Thymus (tissue), 11 donors: ENCODE measurements at regions not wholly inside any gene's neighbourhood (a gene's known extent, or its start where the extent isn't known, plus 50 kb on each side); places are given as distances from the start of the nearest gene placed in this dataset.
"Not testable (repeated sequence)": the region's sequence is repeated elsewhere in the genome, so short reads cannot be mapped to it uniquely, and the experiment has no call there.

Experiments used
- DNase-seq, 9 donors: peaks; one replicate each; pipeline ENCODE4 v3.0.0-alpha.2; 2013; ENCODE audit warnings: low spot score in 9 of 9, low read depth in 6 of 9, missing footprints in 1 of 9
- H3K27ac ChIP-seq, 2 donors: one replicate each; pipeline ENCODE4 v1.5.1; 2013; ENCODE audit warnings: control low read depth in 1 of 2, low read depth in 1 of 2, low read length in 1 of 2, mild to moderate bottlenecking in 1 of 2, moderate library complexity in 1 of 2
- H3K27me3 ChIP-seq, 2 donors: one replicate each; pipeline ENCODE4 v1.5.1; 2013; ENCODE audit warnings: low read length in 1 of 2; ENCODE audit not compliant: control insufficient read depth in 2 of 2, insufficient read depth in 1 of 2
- H3K36me3 ChIP-seq, 2 donors: one replicate each; pipeline ENCODE4 v1.5.1; 2013; ENCODE audit warnings: low read length in 1 of 2, mild to moderate bottlenecking in 1 of 2, moderate library complexity in 1 of 2; ENCODE audit not compliant: control insufficient read depth in 2 of 2, insufficient read depth in 2 of 2
- H3K4me1 ChIP-seq, 2 donors: one replicate each; pipeline ENCODE4 v1.5.1; 2013; ENCODE audit warnings: low read length in 2 of 2; ENCODE audit not compliant: control insufficient read depth in 2 of 2, insufficient read depth in 2 of 2
- H3K4me3 ChIP-seq, 2 donors: one replicate each; pipeline ENCODE4 v1.5.1; 2013; ENCODE audit warnings: low read length in 2 of 2, control low read depth in 1 of 2, mild to moderate bottlenecking in 1 of 2
- H3K9me3 ChIP-seq, 2 donors: one replicate each; pipeline ENCODE4 v1.5.1; 2013; ENCODE audit warnings: low read length in 1 of 2, mild to moderate bottlenecking in 1 of 2; ENCODE audit not compliant: control insufficient read depth in 2 of 2, insufficient read depth in 1 of 2
- WGBS: extraction: QIAGEN DNeasy Blood & Tissue Kit; methylation state at CpG from one replicate; pipeline ENCODE4 v1.1.7; 2013; 5-methylcytosine and 5-hydroxymethylcytosine counted together
- donor health status: healthy.

DNA sequence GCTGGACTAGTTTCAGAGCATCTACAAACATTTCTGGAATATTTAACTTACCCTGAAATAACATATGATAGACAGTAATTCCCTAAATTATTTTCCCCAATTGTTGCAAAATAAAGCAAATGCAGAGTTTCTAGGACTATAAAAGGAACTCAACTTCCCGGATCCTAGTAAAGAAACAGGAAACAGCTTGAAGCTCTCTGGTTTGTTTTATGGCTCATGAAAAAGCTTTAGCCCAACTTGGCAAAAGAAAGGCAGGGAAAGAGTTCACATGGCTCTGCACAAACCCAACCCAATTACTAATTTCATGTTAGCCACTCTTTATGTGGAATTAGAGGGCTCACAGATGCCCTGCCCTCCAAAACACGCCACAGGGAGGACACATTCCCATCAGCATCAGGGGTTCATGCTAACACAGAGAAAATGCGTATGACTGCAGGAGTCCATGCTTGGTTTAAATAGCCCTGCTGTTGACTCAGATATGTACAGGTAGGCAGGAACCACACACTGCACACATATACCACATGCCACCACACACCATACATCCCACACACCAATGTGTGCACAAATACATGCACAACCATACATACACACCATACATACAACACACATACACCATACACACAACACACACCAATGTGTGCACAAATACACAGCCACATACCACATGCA lies 81.2 kb upstream of the FBXO28 start:
- not testable (repeated sequence) for H3K9me3 ChIP-seq, H3K27me3 ChIP-seq, DNase-seq, H3K4me1 ChIP-seq, H3K27ac ChIP-seq, H3K36me3 ChIP-seq, H3K4me3 ChIP-seq
- 38% methylated on average over 2 of the region's 3 CpGs for WGBS

DNA sequence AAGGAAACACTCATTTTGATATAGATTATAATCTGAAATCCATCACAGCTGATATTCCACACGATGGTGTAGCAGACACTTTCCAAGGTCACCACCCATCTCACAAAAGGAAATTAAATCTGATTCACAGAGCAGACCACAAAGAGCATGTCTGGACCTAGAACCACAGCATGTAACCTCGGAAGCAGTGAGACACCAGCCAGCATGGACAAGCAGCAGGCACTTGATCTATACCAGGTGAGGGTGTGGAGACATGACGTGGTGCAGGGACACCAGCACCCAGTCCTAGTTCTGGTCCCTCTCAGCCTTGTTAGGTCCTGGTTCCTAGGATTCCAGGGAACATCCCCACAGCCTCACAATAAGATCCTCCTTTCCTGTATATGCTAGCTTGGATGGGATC lies 81.9 kb upstream of the FBXO28 start:
- DNase-seq, H3K9me3 ChIP-seq, H3K27ac ChIP-seq, H3K27me3 ChIP-seq, H3K4me3 ChIP-seq, H3K36me3 ChIP-seq, H3K4me1 ChIP-seq: not testable (repeated sequence)
- WGBS = 81% methylated on average over 2 of the region's 3 CpGs

DNA sequence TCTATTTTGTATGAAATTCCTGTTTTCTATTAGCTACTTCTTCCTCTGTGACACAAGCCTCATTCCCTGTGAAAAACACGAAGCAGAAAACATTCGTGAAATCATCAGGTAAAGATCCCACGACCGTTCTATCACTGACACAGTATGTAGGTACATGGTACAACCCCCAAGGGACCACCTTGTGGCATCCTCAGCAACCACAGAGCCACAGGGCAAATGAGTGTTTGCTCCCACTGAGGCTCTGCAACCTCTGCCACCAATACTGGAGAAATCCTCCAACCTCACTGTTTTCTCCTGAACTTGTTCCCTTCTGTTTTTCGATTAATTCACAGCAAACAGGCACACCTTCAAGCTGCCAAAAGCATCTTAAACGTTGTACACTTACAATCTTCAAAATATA lies 83.7 kb upstream of the FBXO28 start:
- not testable (repeated sequence) for H3K27ac ChIP-seq, H3K9me3 ChIP-seq, H3K4me1 ChIP-seq, H3K4me3 ChIP-seq, DNase-seq, H3K36me3 ChIP-seq, H3K27me3 ChIP-seq
- WGBS = 94% methylated on average over 6 of the region's 6 CpGs

DNA sequence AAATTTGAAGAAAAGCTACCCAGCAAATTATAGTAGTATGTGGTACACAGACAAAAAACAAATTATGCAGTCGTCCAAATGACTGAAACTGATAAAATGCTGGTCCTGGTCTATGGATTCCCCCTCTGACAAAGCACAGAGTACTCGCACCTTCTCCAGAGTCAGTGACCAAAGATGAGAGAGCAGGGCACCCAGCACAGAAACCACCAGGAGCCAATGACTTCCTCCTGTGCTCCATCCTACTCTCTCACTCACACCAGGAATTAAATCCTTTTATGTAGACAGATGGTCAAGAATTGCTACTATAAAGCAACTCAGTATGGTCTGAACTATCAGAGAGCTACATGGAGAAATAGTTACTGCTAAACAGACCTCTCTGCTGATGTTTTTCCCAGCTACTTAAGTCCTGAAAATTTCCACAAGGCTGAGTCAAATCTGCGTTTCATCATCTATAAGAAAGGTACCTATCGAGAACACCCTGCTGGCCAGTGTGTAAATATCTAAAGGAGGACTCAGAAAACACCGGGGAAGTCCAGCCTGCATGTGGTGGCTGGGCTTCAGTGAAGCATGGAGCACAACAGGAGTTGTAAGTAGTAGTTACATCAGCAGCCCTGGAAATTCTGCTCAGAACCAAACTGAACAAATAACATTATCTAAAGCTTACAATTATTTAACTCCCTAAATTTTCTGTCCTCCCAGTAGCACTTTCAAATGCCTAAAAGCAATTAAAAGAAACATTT lies 84.5 kb upstream of the FBXO28 start:
- H3K4me1 ChIP-seq = not testable (repeated sequence)

DNA sequence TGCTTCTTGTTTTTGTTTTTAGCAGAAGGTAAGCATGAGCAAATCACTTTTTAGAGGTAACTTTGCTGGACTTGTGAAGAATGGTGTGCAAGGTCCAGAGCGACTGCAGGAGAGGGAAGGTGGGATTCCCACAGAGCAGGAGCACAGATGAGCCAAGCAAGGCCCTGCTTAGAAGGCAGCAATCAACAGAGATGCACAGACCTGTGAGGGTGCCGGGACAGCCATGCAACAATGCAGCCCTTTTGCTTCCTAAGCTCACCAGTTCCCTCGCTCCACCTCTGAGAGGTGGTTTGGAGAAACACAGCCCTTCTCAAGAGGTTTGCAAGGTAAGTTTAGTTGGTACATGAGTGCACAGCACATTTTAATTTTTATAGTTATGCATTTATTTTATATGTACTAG lies 85.1 kb upstream of the FBXO28 start:
- H3K4me3 ChIP-seq, H3K4me1 ChIP-seq, H3K36me3 ChIP-seq, H3K27me3 ChIP-seq, DNase-seq, H3K9me3 ChIP-seq, H3K27ac ChIP-seq: not testable (repeated sequence)
- WGBS = 100% methylated on average over 3 of the region's 3 CpGs

More for the DNA sequence above, 84.5 kb upstream of the FBXO28 start:
- H3K36me3 ChIP-seq, H3K27ac ChIP-seq, H3K9me3 ChIP-seq, H3K4me3 ChIP-seq, H3K27me3 ChIP-seq, DNase-seq: not testable (repeated sequence)
- 91% methylated on average over 4 of the region's 5 CpGs for WGBS

DNA sequence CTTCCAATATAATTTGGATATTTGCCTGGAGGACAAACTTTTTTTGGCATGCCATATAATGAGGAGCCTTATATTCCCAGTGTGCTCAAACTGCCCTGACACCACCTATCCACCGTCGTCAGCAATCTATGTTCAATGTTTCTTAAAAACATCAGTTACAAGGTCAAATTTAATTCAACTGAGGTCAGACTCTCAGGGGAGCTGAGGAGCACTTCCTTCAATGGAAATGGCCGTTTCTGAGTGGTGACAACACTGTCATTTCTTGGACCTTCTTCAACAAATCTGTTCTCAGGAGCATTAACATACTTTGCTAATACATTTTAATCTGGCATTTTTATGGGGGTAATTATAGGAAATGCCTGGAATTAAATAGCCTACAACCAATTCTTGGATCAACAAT lies 90.8 kb upstream of the FBXO28 start:
- H3K4me1 ChIP-seq, H3K4me3 ChIP-seq, H3K9me3 ChIP-seq, H3K27me3 ChIP-seq, H3K27ac ChIP-seq, DNase-seq, H3K36me3 ChIP-seq: not testable (repeated sequence)
- WGBS = 94% methylated on average over 3 of the region's 3 CpGs

DNA sequence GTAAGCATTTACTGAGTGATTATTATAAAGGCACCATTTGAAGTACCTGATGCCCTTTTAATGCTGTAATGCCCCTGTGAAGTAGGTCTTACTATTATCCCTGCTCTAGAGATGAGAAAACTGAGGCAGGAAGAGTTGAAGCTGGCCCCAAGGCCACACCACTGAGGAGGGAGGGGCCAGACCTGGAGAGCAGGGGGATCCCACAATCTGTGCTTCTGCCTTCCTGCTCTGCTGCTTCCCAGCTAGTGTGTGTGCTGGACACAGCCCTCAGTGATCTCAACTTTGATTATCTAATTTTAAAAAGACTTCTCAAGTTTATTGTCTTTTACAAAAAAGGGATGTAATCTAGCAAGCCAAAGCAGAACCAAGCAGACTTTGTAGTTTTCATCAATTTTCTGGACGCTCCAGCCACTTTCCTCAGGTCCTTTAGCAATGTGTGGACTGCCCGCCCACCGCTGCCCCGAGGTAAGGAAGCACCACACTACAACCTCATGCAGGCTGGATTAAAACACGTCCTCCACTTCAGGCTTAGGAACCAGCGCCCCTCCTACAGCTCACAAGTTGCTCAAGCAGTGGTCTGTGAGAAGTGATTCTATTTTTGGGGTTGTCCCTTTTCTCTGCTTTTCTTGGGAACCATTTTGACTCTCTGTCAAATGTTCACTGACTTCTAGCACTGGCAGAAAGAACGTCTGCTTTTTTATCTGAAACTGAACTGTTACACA lies 91.5 kb upstream of the FBXO28 start:
- not testable (repeated sequence) for H3K27me3 ChIP-seq, H3K36me3 ChIP-seq, H3K9me3 ChIP-seq, H3K4me3 ChIP-seq, DNase-seq, H3K27ac ChIP-seq, H3K4me1 ChIP-seq
- WGBS = 93% methylated on average over 6 of the region's 7 CpGs

DNA sequence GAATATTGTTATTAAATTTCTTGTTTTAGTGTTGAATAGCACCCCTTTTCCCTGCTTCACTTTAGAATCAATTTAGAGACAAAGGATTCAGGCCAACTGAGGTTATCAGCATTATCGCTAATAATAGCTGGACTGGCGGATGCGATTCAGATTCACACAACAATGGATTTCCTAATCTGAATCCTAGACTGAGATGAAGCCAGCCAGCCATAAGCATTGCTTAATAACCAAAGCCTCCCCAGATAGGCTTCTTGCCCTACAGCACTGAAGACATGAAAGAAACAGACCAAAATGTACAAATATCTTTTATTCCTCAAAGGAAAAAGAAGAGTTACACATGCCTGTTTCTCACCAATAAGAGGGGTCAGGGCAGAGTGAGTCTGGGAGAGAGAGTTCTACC lies 94.0 kb upstream of the FBXO28 start:
- not testable (repeated sequence) for H3K9me3 ChIP-seq, H3K27ac ChIP-seq, H3K4me3 ChIP-seq, DNase-seq, H3K36me3 ChIP-seq, H3K4me1 ChIP-seq, H3K27me3 ChIP-seq
- 100% methylated on average over 3 of the region's 3 CpGs for WGBS

DNA sequence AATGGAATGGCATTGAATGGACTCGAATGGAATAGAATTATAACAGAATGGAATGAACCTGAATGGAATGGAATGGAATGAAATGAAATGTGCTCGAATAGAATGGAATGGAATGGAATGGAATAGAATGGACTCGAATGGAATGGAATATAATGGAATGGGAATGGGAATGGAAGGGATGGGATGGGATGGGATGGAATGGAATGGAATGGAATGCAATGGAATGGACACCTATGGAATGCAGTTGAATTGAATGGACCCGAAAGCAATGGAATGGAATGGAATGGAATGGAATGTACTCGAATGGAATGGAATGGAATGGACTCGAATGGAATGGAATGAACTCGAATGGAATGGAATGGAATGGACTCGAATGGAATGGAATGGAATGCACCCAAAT lies 98.1 kb upstream of the FBXO28 start:
- WGBS = 96% methylated on average over 8 of the region's 8 CpGs
- not testable (repeated sequence) for H3K27me3 ChIP-seq, H3K4me3 ChIP-seq

More for the DNA sequence above, 98.1 kb upstream of the FBXO28 start:
- peaks cover 6 to 16% of the 10 kb centered on the region in 2 donors for H3K9me3 ChIP-seq
- not testable (repeated sequence) for DNase-seq, H3K36me3 ChIP-seq, H3K4me1 ChIP-seq, H3K27ac ChIP-seq
